Testis (tissue), 2 donors: ENCODE measurements at regions not wholly inside any gene's neighbourhood (a gene's known extent, or its start where the extent isn't known, plus 50 kb on each side); places are given as distances from the start of the nearest gene placed in this dataset.

ENCODE experiments used
- DNase-seq: peaks from one replicate; pipeline ENCODE4 v3.0.0-alpha.2; 2019
- H3K27ac ChIP-seq, 2 donors: fragments of 200-600 bp; sonication (generic); one replicate each; pipeline ENCODE4 v1.5.1; 2019
- H3K27me3 ChIP-seq: fragments of 200-600 bp; sonication (generic); one replicate; pipeline ENCODE4 v1.5.1; 2019
- H3K36me3 ChIP-seq: fragments of 200-600 bp; sonication (generic); one replicate; pipeline ENCODE4 v1.5.1; 2017; ENCODE audit warnings: low read depth; ENCODE audit errors: missing control alignments
- H3K4me1 ChIP-seq: fragments of 200-600 bp; sonication (generic); one replicate; pipeline ENCODE4 v1.5.1; 2019
- H3K4me3 ChIP-seq, 2 donors: fragments of 200-600 bp; sonication (generic); one replicate each; pipeline ENCODE4 v1.5.1; 2017 to 2019
- H3K9me3 ChIP-seq: fragments of 200-600 bp; sonication (generic); one replicate; pipeline ENCODE4 v1.5.1; 2017
- CTCF ChIP-seq, 3 experiments: fragments of 450-650 bp in 2 of 3; fragments of 200-600 bp in 1 of 3; sonication (generic) in 1 of 3; IDR thresholded peaks; one replicate each; pipeline ENCODE4 v1.5.1; 2016 to 2019; ENCODE audit warnings: antibody characterized with exemption in 3 of 3, mild to moderate bottlenecking in 2 of 3, moderate library complexity in 1 of 3
- POLR2A ChIP-seq: fragments of 450-650 bp; IDR thresholded peaks from one replicate; pipeline ENCODE4 v1.6.1; 2017; ENCODE audit warnings: antibody characterized with exemption, mild to moderate bottlenecking, moderate library complexity
- WGBS, 2 donors: methylation state at CpG; one replicate each; pipeline ENCODE4 v1.1.5; 2018; 5-methylcytosine and 5-hydroxymethylcytosine counted together
- intact Hi-C: fragments of 100-400 bp; cut with DNase I; formaldehyde crosslinking; loops from one replicate; pipeline ENCODE4 v1.15.1; 2023; ENCODE audit warnings: low total_unique reads

GRCh38 chr10:32205670-32206069, 141.3 kb downstream of the EPC1 start:
- Histone ChIP-seq H3K27me3 (no peaks in the 10 kb centered on the region), H3K4me3 (no peak overlapping the region), H3K9me3 (no peaks in the 10 kb centered on the region), H3K27ac (no peak overlapping the region), H3K36me3 (no peaks in the 10 kb centered on the region), H3K4me1 (no peaks in the 10 kb centered on the region)
- intact Hi-C loops = no loop called here
- WGBS, 2 donors = 36 to 48% methylated on average over 1 of the region's 1 CpG
- no peak for TF ChIP-seq POLR2A
- TF ChIP-seq CTCF (IDR thresholded peaks at IDR 0.05) = no peak
- DNase-seq = no peak

- intact Hi-C loops = no loop called here
Observed at GRCh38 chr10:32204606-32205005, 142.4 kb downstream of the EPC1 start.

GRCh38 chr10:32199714-32200394, 143.6 kb upstream of the KIF5B start:
- Histone ChIP-seq H3K27ac (no peak overlapping the region), H3K4me3 (no peak overlapping the region), H3K9me3 (no peaks in the 10 kb centered on the region), H3K4me1 (no peaks in the 10 kb centered on the region), H3K27me3 (no peaks in the 10 kb centered on the region), H3K36me3 (no peaks in the 10 kb centered on the region)
- 78 to 88% methylated on average over 5 of the region's 5 CpGs for WGBS, 2 donors
- intact Hi-C loops = no loop called here
- TF ChIP-seq POLR2A (no peak), CTCF (IDR thresholded peaks at IDR 0.05) (no peak)
- DNase-seq = no peak

More at GRCh38 chr10:32204606-32205005, 142.4 kb downstream of the EPC1 start:
- Histone ChIP-seq H3K9me3 (no peaks in the 10 kb centered on the region), H3K27ac (no peak overlapping the region), H3K4me3 (no peak overlapping the region), H3K27me3 (no peaks in the 10 kb centered on the region), H3K4me1 (no peaks in the 10 kb centered on the region), H3K36me3 (no peaks in the 10 kb centered on the region)
- WGBS, 2 donors = 65 to 66% methylated on average over 2 of the region's 2 CpGs
- DNase-seq = no peak
- TF ChIP-seq CTCF (IDR thresholded peaks at IDR 0.05) (no peak), POLR2A (no peak)

GRCh38 chr10:32197423-32197822, 141.2 kb upstream of the KIF5B start:
- TF ChIP-seq POLR2A (no peak), CTCF (IDR thresholded peaks at IDR 0.05) (no peak)
- Histone ChIP-seq H3K4me3 (no peak overlapping the region), H3K9me3 (no peaks in the 10 kb centered on the region), H3K27ac (no peak overlapping the region), H3K27me3 (no peaks in the 10 kb centered on the region), H3K36me3 (no peaks in the 10 kb centered on the region), H3K4me1 (no peaks in the 10 kb centered on the region)
- intact Hi-C loops = no loop called here
- 53 to 60% methylated on average over 5 of the region's 5 CpGs for WGBS, 2 donors
- DNase-seq = no peak

GRCh38 chr10:32190890-32191491, 134.8 kb upstream of the KIF5B start:
- H3K4me3 ChIP-seq = no peak overlapping the region
- intact Hi-C loops = no loop called here
- no peaks in the 10 kb centered on the region for H3K4me1 ChIP-seq
- no peaks in the 10 kb centered on the region for H3K36me3 ChIP-seq
- TF ChIP-seq POLR2A (no peak), CTCF (IDR thresholded peaks at IDR 0.05) (peak; percentile 60 to 78 (median 66))
- H3K27ac ChIP-seq = no peak overlapping the region
- no peak for DNase-seq
- H3K9me3 ChIP-seq = no peaks in the 10 kb centered on the region
- no peaks in the 10 kb centered on the region for H3K27me3 ChIP-seq
